Myocyte (in vitro differentiated cells): ENCODE measurements at regions not wholly inside any gene's neighbourhood (a gene's known extent, or its start where the extent isn't known, plus 50 kb on each side); places are given as distances from the start of the nearest gene placed in this dataset.

Source experiments
- DNase-seq: peaks from one replicate; pipeline ENCODE4 v3.0.0-alpha.2; 2012; ENCODE audit warnings: low read depth

DNA sequence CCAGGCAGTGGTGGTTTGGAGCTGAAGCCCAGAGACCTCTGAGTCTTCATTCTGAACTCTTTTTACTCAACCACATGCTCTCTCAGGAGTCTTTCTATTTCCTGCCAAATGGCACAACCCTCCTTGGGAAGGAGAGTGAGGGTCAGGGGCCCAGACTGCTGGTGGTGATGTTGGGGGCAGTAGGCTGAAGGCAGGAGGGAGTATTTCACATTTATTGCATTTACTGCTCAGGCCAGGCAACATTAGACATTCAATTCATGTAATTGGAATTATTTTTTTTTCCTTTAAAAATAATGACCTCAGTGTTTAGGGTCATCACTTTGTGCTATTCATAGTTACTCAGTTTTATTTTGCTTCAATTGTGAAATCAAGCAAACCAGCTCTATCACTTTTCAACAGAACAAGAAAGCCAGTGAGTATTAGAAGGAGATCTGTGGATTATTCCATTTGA, 311.3 kb upstream of the NT5C1B start:
- peak; percentile 25 for DNase-seq

DNA sequence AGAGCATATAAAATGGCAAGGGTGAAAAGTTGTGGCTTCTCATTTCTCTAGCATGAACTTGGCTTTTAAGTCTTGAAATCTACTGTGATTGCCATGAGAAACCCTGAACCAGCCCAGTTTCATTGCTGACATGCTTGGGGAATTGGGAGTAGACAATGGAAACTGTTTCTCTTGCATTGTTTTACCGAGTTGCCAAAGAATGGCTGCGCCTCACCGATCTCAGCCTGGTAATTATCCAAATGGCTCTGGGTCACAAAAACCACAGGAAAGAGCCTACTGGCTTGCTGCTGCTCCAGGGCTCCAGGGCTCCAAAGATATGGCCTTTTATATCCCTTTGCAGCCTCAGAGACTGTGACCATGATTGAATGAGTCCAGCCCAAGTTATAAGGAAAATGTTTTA, 310.4 kb upstream of the NT5C1B start:
- DNase-seq, result no peak

DNA sequence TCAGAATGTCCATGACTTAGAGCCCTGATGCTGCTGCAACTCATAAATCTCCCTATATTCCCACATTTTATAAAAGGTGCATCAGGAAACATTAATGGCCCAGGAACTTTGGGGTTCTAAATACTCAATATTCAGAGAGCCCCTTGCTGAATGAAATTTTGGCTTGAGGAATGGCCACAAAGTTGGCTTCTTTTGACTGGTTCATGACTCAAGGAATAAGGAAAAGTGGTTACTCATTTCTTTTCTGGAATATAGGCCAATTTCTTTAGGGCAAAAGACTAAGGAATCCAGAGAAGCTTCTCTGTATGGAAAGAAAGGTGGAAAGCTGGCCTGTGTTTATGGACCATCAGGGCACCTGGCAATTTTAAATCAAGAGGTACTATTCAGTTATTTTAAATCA, 308.9 kb upstream of the NT5C1B start:
- DNase-seq, result no peak

DNA sequence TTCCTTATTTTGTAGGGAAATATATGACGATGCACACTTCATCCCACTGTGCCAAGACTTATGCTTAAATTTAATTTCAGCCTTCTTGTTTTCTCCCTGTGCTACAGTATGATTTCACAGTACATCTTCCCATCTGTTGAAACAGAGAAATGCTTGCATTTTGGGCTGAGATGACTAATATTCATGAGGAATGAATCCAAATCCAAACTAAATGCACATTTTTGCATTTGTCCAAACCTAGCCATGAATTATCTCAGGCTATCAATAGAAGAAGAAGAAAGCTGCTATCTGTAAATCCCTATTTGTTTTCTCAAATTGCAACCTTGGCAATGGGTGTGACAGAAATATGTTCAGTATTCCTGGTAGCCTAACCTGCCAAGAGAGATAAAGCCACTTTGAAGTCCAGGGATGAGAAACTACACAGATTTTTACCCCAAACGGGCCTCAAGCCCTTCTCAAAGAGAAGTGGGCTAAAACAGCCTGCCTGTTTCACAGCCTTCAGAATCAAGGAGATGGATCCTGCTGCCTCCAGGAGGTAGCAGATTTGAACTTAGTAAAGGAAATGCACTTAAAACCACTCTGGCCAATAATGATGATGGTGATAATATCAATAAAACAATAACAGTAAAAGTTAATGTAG, 306.9 kb upstream of the NT5C1B start:
- DNase-seq, result no peak

DNA sequence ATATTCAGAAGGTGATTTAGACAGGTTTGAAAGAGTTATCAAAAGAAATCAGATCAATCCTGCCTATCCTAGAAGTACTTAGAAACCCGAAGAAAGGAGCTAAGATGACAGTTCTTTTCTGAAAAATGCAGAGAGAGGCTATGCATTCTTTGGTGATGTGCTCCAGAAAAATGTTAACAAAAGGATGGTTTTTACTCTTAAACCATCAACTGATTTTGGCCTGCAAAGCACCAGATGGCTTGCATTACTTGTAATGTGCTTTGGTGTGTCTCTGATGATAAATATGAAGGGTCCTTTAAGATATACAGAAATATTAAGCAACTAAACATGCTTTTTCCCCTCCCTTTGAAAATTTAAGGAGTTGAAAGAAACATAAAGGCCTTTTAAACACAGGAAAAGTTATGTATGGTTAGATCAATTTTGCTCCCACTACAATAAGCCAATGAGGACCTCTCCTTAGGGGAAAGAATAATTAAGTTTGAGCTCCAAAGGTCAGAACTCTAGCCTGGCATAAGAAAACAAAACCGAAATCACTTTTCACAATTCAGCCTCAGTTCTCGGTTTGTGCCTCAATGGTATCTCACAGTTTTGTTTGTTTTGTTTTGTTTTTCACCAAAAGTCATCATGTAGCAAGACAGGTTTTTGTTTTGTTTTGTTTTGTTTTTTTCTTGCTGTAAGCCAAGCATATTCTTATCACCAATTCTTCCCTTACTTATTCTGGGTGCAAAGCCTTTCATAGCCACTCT, 302.4 kb upstream of the NT5C1B start:
- no peak for DNase-seq

DNA sequence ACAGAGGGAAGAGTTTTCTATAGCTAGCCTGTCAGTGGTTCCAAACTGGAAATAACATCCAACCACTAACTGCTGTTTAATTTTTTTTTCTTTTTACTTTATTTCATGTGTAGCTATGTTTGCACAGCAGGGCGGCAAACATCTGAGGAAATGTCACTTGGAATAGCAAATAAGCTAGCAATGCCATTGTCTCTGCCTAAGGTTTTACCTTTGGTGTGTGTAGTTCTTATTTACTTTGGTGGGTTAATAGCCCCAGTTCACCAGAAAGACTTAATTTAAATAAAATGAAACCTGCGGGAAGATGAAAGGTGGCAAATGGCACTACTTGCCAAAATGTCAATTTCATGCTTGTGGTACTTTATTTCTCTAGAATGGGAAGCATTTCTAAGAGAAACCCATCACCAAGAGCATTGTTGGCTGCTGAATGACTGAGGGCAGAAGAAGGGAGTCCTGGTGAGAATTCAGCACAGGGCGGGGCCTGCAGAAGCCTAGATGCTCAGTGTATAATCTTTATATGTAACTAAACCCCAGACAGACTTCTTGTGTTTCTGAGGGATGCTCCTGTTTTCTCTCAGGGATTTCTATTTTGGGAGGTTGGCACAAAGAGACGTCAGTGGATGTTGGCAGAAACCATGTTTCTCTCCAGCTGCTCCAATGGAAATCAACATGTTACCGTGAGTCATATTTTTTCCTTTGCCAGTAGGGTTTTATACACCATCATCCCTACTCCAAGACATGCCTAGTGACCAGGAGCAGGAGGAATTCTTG, 300.4 kb upstream of the NT5C1B start:
- peak; percentile 79 for DNase-seq

DNA sequence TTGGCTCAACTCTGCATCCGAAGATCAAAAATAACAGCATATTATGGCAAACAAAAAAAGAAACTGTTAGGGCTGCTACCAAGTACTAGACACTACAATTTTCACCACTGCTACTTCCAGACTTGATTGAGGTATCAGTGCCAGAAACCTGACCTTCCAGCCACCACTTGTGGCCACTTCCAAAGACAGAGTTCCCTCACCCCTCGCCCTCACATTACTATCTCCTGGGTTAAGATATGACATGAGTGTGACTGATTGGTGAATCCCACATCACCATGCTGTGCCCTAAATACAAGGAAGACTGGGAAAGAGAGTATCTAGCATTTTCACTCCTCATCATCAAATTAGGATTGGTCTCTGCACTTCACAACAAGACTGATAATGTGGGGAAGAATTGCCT, 296.1 kb upstream of the NT5C1B start:
- DNase-seq, result peak; percentile 15

DNA sequence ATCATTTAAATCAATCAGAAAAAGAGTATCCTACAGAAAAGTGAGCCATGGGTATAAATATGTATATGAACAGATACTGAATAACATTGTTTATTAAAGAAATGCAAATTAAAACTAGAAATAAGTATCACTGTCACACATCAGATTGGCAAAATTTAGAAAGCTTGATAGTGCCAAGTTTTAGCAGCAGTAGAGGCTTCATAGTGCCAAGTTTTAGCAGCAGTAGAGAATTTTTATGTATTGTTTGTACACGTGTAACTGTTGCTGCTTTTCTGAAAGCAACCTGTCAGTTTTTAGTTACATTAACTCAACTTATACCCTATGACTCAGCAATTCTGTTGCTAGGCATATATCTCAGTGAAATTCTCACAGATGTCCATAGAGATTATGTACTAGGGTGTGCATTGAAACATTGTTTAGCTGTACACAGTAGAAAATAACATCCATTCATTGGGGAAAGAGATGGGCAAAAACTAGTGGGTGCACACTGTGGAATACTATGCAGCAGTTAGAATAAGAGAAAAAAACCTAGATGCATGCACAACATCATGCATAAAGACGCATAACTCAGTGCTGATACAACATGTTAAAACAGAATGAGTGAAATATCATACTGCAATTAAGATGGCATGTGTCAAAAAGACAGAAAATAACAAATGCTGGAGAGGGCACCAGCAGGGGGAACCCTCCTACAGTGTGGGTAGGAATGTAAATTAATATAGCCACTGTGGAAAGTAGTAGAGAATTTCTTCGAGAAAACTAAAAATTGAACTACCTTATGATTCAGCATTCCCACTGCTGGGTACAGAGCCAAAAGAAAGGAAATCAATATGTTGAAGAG, 294.5 kb upstream of the NT5C1B start:
- DNase-seq, result peak; percentile 20

DNA sequence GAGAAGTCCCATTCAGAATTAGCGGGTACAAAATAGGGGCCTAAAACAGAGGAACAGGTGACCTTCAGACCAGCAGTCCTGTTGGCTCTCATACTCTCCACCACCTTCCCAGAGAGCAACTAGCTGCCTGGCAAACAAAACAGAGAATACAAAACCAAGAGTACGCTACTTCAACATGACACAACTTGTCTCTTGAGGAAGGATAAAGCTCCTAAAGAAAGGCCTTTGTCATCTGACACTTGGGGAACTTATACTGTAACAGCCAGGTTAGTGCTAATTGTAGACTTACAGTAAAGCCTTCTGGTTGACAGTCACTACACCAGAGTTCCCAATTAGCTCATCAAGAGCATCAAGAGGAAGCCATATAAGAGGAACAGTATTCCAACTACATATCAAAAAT, 282.1 kb upstream of the NT5C1B start:
- DNase-seq, result no peak

DNA sequence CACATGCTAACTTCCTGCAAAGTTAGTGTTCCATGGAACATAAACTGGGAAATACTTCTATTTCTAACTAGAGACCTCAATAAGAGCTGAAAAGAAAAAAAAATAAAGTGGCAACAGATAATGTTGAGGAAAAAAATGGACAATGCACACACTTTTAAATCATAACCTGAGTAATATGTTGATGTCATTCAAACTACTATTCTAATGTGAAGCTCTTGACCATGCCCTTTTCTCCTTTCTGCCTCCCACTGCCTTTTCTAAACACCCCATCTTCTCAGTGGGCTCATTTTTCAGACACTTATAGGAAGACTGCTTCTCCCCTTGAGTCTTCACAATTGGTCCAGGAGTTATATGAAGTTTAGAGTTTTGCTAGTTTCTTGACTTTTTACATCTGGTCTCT, 280.9 kb upstream of the NT5C1B start:
- DNase-seq, result no peak

DNA sequence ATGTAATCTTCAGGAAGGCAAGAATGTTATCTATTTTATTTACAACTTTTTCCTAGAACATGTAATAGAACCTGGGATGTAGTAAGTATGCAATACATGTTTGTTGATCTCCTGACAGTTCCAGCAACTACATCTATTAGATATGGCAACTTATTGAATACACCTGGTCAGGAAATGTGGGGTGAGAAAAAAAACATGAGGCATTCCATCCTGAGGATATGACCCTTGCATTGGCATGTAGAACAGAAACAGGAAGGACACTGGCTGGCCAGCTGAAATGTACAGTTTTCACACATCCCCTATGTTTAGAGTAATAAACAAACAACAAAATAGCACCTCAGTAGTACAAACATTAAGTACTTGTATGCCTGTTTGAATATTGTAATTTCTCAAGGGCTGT, 272.6 kb upstream of the NT5C1B start:
- DNase-seq, result no peak

DNA sequence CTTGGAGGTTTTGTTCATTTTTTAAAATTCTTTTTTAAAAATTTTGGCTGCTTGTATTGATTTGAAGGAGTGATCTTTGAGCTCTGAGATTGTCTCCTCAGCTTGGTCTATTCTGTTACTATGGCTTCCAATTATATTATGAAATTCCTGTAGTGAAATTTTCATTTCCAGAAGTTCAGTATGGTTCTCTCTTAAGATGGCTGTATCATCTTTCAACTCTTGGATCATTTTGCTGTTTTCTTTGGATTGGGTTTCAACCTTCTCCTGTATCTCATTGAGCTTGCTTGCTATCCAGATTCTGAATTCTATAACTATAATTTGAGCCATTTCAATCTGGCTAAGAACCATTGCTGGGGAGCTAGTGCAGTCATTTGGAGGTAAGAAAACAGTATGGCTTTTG, 270.8 kb upstream of the NT5C1B start:
- peak; percentile 14 for DNase-seq

DNA sequence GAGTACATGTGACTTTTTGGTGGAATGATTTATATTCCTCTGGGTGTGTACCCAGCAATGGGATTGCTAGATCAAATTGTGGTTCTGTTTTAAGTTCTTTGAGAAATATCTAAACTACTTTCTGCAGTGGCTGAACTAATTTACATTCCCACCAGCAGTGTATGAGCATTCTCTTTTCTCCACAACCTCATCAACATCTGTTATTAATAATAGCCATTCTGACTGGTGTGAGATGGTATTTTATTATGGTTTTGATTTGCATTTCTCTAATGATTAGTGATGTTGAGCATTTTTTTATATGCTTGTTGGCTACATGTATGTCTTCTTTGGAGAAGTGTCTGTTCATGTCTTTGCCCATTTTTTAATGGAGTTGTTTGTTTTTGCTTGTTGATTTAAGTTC, 267.4 kb upstream of the NT5C1B start:
- DNase-seq, result no peak

DNA sequence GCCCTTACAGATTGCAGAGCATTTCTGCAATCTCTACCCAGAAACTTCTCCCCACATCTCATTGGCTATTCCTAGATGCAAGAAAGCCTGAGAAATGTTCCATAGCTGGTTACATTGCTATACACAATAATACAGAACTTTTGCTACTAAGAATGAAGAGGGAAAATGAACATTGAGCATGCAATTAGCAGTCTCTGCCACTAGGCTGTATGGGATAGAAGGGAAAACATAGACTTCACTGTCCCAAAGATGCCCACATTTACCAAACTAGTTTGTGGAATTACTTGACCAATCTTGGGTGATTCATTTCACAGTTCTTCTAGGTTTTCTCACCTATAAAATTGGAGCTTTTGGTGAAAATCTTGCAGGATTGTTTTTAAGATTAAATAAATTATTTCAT, 265.7 kb upstream of the NT5C1B start:
- peak; percentile 13 for DNase-seq

DNA sequence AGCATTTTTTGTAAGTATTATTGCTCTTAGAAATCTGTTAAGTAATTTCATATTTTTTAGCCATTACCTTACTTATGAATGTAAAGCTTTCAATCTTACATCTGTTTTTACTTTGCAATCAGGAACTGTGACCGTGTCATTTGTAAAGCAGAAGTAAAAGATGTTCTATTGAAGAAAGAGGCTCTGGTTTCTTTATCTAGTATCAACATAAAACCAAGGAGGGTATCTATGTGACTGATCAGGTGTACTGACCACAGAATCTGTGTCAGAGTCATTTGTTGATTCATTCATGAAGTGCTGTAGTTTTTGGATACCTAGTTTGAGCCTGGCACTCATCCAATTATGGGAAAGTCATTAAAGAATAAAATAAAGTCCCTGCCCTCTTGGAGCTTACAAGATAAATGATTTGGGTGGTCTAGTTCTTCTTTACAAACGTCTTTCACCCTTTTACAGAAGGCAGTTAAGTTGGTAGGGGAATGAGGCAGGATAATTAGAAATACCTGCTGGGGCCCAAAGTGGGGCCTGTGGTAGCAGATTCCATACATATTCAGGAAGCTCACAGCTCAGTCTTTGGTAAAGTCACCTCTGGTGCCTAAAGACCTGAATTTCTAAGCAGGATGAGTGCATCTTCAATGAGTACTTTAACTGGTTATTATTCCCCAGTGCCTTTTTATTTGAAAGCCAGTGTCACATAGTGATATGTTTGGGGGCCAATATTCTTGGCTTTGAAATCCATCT, 260.6 kb upstream of the NT5C1B start:
- DNase-seq, result no peak

DNA sequence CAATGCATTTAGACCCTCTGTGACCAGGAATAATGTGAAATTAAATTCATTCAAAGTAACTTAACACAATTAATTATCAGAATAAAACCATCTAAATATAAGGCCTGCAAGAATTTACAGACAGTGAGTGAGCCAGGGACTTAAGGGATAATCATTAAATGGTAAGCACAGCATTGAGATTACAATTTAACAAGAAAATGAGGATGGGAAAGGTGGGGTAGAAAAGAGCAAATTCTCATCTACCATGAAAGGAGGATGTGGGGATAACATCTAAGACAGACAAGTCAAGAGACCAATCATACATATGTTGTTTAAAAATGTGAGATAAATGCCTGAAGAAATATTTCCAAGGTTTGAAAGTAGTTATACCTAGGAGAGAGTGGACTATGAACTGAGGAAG, 259.3 kb upstream of the NT5C1B start:
- no peak for DNase-seq

DNA sequence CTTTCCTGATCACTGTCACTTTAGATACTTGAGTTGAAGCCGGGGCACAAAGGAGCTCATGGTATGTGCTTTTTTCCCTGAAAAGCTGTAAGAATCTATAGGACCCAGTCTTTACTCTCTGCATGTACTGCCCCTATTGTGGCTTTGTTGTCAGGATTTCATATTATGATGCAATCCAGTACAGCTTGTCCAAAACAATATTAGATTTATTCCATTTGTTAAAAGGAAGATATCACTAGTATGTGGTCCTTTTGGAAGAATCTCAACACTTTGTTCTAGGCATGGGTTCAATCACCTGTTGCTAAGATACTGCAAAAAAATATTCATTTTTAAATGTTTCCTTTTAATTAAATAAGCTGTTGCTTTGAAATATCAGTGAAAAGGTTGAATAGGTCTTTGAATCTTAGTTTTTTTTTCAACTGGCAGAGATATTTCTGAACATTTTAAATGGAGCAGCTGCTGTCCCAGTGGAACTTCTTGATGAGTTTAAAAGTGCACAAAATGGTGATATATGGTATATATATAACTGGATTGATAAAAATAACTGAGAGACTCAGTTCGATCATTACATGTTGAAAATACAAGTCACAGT, 256.6 kb upstream of the NT5C1B start:
- no peak for DNase-seq

DNA sequence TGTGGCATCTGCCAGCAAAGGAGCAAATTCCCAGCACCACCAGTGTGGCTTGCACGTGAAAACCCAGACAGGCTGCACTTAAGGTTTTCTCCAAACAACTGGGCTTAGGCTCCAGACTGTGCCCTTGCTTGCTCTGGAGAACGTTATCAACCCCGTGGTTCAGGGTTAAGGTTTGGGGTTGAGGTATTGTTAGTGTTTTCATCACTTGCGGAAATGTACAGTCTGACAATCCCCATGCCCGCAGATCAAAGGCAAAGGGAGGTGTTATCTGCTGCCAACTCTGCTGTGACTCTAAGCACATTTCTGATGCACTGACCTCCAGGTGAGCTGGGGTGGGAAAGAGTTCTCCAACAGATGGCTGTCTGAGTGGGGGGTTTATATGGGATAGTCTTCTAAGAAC, 253.5 kb upstream of the NT5C1B start:
- DNase-seq, result no peak

DNA sequence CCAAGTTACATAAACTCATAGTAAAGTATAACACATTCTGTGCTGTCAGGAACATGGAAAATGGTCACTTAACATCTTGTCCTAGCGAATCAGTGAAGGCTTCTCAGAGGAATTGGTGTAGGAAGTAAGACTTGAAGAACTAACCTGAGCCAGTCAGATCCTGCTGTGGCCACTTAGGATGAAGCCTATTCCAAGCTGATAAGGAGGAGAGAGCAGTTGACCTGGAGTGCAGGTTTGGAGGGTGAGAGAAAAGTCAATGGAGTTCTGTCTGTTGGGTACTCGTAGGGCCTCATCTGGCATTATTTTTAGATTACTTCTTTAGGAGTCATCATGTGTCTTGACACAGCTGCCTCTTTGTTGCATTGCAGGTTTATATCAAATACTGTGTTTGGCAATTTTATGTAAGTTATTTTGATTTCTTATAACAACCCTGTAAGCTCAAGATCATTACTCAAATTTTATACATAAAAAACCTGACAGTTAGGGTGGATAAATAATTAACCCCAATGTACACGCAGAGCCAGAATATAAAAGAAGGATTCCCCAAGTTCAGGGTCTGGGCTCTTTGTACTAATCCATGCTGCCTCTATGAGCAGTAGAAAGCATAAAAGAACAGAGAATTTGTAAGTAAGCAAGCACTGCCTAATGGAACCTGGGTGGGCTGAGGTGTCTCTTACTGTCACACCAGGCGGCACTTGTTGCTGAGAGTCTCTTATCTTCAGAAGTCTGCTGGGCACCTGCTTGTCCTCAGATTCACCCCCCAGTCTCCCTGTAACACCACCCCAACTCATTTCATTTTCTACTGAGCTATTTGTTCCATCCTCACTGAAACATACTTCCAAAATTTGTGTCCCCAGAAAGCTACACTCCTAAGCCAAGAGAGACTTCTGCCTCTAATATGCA, 252.1 kb upstream of the NT5C1B start:
- DNase-seq, result no peak
